Adrenal gland (tissue), 9 donors: ENCODE measurements at regions not wholly inside any gene's neighbourhood (a gene's known extent, or its start where the extent isn't known, plus 50 kb on each side); places are given as distances from the start of the nearest gene placed in this dataset.
"Not testable (repeated sequence)": the region's sequence is repeated elsewhere in the genome, so short reads cannot be mapped to it uniquely, and the experiment has no call there.

ENCODE experiments used
- DNase-seq, 7 donors: peaks; one replicate each; pipeline ENCODE4 v3.0.0-alpha.2; 2019 to 2020
- H3K27ac ChIP-seq, 5 donors: fragments of 200-600 bp; sonication (generic) in 4 of 5; 1 replicate in 3 of 5; 2 replicates in 2 of 5; pipeline versions ENCODE4 v1.5.1 to v1.8.0; 2016 to 2020; ENCODE audit warnings: mild to moderate bottlenecking in 1 of 5
- H3K27me3 ChIP-seq: fragments of 200-600 bp; 2 replicates; pipeline ENCODE4 v1.8.0; 2021
- H3K36me3 ChIP-seq, 2 donors: fragments of 200-600 bp; replicated peaks in 1 of 2; 1 replicate in 1 of 2; 2 replicates in 1 of 2; pipeline versions ENCODE4 v1.5.1 to v1.8.0; 2018 to 2022
- H3K4me1 ChIP-seq, 2 donors: fragments of 200-600 bp; replicated peaks in 1 of 2; 1 replicate in 1 of 2; 2 replicates in 1 of 2; pipeline versions ENCODE4 v1.5.1 to v1.8.0; 2018 to 2021
- H3K4me3 ChIP-seq, 4 donors: fragments of 200-600 bp; sonication (generic) in 3 of 4; one replicate each; pipeline ENCODE4 v1.5.1; 2016 to 2018
- H3K9me3 ChIP-seq, 3 donors: fragments of 200-600 bp; sonication (generic) in 1 of 3; replicated peaks in 1 of 3; 1 replicate in 2 of 3; 2 replicates in 1 of 3; pipeline versions ENCODE4 v1.5.1 to v1.8.0; 2016 to 2021
- POLR2A ChIP-seq, 2 donors: fragments of 450-650 bp; IDR thresholded peaks; one replicate each; pipeline ENCODE4 v1.6.1; 2017; ENCODE audit warnings: antibody characterized with exemption in 2 of 2, mild to moderate bottlenecking in 2 of 2, moderate library complexity in 1 of 2
- WGBS, 4 donors: extraction: QIAGEN DNeasy Blood & Tissue Kit in 2 of 4; methylation state at CpG; one replicate each; pipeline versions ENCODE4 v1.1.5 to v1.1.7; 2013 to 2017; 5-methylcytosine and 5-hydroxymethylcytosine counted together
- intact Hi-C, 2 donors: fragments of 100-400 bp; cut with DNase I; formaldehyde crosslinking; loops; one replicate each; pipeline versions ENCODE4 v1.14.1 to v1.15.0; 2022 to 2023
- TF ChIP-seq, protein P1 (sequence below), 6 experiments: fragments of 450-650 bp in 4 of 6; fragments of 200-600 bp in 2 of 6; sonication (generic) in 1 of 6; IDR thresholded peaks; 1 replicate in 5 of 6; 2 replicates in 1 of 6; pipeline versions ENCODE4 v1.5.1 to v1.8.0; 2016 to 2021; ENCODE audit warnings: antibody characterized with exemption in 6 of 6, mild to moderate bottlenecking in 2 of 6, moderate library complexity in 1 of 6
- donor health status: healthy with polysubstance abuse.
- donor health status: Bipolar disorder and iron deficiency.
- donor health status: DM: yes; HTN: yes; CAD: no.
- donor health status: DM: no; HTN: no; CAD: no.
- donor health status: DM: no; HTN: no; CAD: no.

DNA sequence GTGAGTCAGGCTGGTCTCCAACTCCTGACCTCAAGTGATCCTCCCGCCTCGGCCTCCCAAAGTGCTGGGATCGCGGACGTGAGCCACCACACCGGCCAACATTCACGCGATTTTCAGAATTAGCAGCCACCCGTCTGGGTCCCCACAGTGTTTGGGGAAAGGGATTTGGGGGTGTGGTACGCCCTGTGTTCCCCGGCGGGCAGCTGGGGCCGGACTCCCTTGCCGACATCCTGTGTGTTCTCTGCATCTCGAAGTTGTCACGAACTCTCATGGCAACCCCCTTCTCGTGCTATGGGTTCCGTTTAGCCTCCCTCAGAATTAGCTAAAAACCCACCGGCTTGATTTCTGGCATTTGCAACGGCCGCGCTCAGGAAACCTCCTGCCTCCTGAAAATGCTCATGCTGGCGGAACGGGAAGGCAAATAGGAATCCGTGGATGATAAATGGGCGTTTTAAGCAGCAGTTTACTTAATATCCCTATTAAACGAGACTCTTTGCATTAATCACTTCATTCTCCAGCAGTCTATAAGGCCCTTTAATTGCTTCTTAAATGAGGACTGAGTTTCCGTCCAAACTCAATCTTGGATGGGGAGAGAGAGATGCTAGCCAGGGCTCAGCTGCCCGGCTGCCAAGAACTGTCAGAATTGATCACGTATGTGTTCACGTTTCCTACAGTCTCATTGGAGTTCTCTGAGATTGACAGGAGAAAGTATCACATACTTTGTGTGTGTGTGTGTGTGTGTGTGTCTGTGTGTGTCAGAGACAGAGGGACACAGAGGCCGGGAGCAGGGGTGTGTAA, 78.9 kb upstream of the PPP2R3B start:
- Histone ChIP-seq H3K27me3 (no peaks in the 10 kb centered on the region), H3K27ac (no peak overlapping the region), H3K9me3 (no peaks in the 10 kb centered on the region), H3K4me1 (no peaks in the 10 kb centered on the region), H3K36me3 (no peaks in the 10 kb centered on the region), H3K4me3 (no peak overlapping the region)
- 81 to 83% (median 82%) methylated on average over 28 to 32 of the region's 32 CpGs for WGBS, 4 donors
- intact Hi-C loops: no loop called here
- TF ChIP-seq, protein P1, sequence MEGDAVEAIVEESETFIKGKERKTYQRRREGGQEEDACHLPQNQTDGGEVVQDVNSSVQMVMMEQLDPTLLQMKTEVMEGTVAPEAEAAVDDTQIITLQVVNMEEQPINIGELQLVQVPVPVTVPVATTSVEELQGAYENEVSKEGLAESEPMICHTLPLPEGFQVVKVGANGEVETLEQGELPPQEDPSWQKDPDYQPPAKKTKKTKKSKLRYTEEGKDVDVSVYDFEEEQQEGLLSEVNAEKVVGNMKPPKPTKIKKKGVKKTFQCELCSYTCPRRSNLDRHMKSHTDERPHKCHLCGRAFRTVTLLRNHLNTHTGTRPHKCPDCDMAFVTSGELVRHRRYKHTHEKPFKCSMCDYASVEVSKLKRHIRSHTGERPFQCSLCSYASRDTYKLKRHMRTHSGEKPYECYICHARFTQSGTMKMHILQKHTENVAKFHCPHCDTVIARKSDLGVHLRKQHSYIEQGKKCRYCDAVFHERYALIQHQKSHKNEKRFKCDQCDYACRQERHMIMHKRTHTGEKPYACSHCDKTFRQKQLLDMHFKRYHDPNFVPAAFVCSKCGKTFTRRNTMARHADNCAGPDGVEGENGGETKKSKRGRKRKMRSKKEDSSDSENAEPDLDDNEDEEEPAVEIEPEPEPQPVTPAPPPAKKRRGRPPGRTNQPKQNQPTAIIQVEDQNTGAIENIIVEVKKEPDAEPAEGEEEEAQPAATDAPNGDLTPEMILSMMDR (IDR thresholded peaks at IDR 0.05): no peak
- no peak for TF ChIP-seq POLR2A (IDR thresholded peaks at IDR 0.05)
- no peak for DNase-seq

DNA sequence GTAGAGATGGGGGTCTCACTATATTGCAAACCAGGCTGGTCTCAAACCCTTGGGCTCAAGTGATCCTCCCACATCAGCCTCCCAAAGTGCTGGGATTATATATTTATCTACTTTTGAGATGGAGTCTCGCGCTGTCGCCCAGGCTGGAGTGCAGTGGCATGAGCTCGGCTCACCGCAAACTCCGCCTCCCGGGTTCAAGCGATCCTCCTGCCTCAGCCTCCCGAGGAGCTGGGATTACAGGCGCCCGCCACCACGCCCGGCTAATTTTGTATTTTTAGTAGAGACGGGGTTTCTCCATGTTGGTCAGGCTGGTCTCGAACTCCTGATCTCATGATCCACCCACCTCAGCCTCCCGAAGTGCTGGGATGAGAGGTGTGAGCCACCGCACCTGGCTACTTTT, 80.1 kb upstream of the PPP2R3B start:
- H3K4me1 ChIP-seq, intact Hi-C loops, H3K9me3 ChIP-seq, DNase-seq, H3K4me3 ChIP-seq, H3K27ac ChIP-seq, H3K36me3 ChIP-seq, H3K27me3 ChIP-seq: not testable (repeated sequence)
- 87 to 95% (median 92%) methylated on average over 8 to 17 of the region's 17 CpGs for WGBS, 4 donors

DNA sequence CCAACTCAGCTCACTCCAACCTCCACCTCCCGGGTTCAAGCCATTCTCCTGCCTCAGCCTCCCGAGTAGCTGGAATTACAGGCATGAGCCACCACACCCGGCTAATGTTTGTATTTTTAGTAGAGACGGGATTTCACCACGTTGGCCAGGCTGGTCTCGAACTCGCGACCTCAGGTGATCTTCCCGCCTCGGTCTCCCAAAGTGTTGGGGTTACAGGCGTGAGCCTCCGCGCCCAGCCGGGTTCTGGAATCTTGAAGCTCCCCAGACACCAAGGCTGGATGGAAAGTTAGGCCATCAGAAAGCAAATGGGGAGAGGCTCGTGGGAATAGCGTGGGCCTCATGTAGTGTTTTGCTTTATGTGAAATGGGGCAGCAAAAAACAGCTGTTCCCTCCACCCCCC, 81.0 kb upstream of the PPP2R3B start:
- intact Hi-C loops, H3K4me1 ChIP-seq, H3K27ac ChIP-seq, H3K9me3 ChIP-seq, H3K27me3 ChIP-seq, H3K4me3 ChIP-seq, H3K36me3 ChIP-seq, DNase-seq: not testable (repeated sequence)
- 82 to 86% (median 84%) methylated on average over 5 to 16 of the region's 16 CpGs for WGBS, 4 donors

DNA sequence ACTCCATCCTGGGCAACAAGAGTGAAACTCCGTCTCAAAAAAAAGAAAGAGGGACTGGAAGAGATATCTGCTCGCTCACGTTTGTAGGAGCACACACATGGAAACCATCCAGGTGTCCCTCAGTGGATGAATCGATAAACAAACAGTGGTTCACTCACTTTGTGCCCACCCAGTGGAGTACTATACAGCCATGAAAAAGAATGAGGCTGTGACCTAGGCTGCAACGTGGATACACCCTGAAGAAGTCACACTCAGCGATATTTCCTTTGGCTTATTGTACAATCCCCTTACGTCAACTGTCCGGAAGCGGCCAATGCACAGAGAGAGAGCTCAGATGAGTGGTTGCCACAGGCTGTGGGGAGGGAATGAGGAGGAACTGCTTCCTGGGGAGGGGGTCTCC, 82.3 kb upstream of the PPP2R3B start:
- Histone ChIP-seq H3K27me3 (no peaks in the 10 kb centered on the region), H3K36me3 (no peaks in the 10 kb centered on the region)

DNA sequence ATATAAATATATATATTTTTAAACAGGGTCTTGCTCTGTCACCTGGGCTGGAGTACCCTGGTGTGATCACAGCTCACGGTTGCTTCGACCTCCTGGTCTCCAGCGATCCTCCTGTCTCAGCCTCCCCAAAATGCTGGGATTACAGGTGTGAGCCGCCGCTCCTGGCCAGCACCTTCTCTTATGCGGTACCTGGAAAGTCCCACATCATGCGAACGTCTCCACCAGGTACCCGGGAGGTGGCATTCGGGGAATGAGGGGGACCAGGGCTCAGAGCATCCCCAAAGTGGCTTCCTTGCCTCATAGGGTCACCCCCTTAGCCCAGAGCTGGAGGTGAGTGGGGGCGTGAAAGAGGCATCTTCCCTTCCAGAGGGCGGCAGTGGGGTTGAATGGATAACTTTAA, 84.0 kb upstream of the PPP2R3B start:
- TF ChIP-seq POLR2A (IDR thresholded peaks at IDR 0.05): no peak
- TF ChIP-seq, protein P1 (IDR thresholded peaks at IDR 0.05): no peak
- intact Hi-C loops: no loop called here
- DNase-seq: no peak
- WGBS, 4 donors: 85 to 94% (median 89%) methylated on average over 12 of the region's 12 CpGs
- Histone ChIP-seq H3K27me3 (no peaks in the 10 kb centered on the region), H3K9me3 (no peaks in the 10 kb centered on the region), H3K4me1 (no peaks in the 10 kb centered on the region), H3K36me3 (no peaks in the 10 kb centered on the region), H3K27ac (no peak overlapping the region), H3K4me3 (no peak overlapping the region)

More for the DNA sequence above, 82.3 kb upstream of the PPP2R3B start:
- H3K27ac ChIP-seq: no peak overlapping the region
- H3K9me3 ChIP-seq: no peaks in the 10 kb centered on the region
- intact Hi-C loops: no loop called here
- WGBS, 4 donors: 90 to 93% (median 92%) methylated on average over 9 of the region's 9 CpGs
- no peak for DNase-seq
- H3K4me3 ChIP-seq: no peak overlapping the region
- H3K4me1 ChIP-seq: no peaks in the 10 kb centered on the region
- TF ChIP-seq, protein P1 (IDR thresholded peaks at IDR 0.05): no peak
- TF ChIP-seq POLR2A (IDR thresholded peaks at IDR 0.05): no peak
